Renal pelvis (tissue), 1 donor: ENCODE measurements at regions not wholly inside any gene's neighbourhood (a gene's known extent, or its start where the extent isn't known, plus 50 kb on each side); places are given as distances from the start of the nearest gene placed in this dataset.
A peak's percentile ranks its signal among the peaks of the same experiment; 100 is the strongest.

Experiments
- DNase-seq: peaks from one replicate; pipeline ENCODE4 v3.0.0-alpha.2; 2013

DNA sequence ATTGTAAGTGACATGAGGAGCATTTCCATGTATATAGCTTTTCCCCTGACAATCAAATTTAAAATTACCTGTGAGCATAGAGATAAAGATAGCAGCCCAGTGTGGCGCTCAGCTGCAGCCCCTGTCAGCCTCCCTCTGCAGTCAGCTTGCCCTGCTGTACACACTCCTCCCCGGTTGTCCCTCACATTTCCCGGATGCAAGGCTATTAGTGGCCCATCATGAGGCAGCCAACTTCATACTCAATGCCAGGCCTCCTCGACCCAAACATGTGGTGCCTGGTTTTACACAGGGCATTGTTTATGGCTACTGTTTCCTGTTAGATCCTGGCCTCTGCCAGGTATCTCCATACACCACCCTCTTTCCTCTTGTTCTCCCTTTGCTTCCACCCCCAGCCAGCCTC, 116.1 kb upstream of the SH3BP4 start:
- no peak for DNase-seq

DNA sequence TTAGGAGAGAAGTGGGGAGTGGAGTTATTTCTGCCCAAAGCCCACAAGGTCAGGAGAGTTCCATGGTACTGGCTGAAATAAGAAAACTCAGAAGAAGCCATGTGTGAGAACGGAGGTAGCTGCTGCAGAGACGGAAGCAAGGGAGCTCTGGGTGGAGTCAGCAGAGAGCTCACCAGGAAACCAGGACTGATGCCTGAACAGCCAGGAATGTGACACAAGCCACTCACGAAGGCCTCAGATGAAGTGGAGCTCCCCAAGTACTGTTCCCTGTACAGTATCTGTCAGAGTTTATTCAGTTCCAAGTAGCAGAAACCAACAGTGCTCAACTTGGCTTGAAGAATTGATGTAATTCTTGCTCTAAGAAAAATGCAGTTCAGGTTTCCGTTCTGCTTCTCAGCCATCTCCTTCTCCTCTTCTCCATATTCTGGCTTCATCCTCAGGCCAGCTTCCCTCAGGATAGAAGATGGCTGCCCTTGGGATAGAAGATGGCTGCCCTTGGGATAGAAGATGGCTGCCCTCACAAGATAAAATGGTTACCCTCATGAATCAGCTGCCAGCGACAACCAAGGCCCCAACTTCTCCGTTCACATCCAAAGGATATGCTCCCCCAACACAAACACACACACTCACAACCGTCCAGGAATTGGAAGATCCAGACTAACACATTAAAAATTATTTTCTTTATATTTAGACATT, 117.4 kb upstream of the SH3BP4 start:
- no peak for DNase-seq

DNA sequence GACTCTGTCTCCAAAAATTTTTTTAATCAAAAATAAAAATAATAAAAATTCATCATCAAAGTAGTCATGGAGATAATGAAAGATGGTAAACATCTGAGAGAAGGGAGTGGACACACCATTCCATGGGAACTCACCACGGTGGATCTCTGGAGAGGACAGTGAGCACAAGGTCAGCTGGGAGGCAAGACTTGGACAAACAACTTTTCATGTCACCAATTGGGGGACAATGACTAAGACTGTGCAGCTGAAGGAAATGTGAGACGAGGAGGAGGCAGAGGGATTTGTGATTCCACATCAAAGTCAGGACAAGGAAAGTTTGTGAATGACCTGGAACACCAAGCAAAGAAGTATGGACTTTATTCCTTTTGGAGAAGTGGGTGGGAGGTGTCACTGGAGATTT, 121.0 kb upstream of the SH3BP4 start:
- DNase-seq: no peak

DNA sequence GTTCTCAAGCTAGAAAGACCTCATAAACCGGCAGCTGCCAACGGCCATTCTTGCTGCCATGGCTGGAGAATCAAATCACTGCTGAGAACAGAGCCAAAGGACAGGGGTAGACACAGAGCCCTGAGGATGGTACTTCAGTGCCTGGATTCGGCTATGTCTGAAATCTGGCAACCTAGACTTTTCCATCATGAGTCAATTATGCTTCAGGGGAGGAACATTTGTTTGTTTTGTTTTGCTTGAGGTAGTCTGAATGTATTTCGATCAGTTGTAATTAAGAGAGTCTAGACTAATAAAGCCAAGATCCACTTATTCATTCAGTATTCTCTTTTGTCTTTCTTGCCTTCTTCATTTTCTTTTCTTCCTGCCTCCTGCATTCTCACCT, 122.8 kb upstream of the SH3BP4 start:
- DNase-seq: no peak

GRCh38 chr2:234828382-234829073, 123.3 kb upstream of the SH3BP4 start:
- DNase-seq: no peak

DNA sequence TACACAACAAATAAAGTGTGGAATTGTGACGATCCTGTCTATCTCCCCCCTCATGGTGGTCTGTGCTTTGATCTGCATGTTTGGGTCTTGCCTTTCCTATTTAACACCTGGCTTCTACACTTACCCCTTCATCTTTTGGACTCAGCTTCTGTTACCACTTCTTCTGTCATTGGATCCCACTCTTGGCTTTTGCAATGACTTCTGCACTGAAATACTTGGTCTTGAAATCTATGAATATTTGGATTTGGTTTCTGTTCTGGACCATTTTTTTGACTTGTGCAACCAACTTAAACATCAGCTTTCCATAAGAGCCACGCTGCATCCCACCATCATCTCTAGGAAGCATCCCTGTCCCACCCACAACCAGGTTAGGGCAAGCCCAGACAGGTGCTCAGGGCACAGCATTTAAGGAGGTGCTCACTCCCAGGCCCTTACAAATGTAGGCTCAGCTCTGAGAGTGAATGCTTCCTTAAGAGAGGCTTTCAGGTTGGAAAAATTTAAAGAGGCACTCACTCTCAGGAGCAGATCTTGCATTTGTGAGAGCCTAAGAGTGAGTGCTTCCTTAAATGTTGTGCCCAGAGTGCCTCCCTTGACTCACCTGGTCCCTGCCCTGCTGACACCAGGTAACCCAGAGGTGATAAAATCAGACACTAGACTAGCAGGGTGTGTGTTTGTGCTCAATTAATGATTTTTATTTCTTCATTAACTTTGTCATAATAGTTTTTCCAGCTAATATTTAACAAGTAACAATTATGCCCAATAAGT, 124.5 kb upstream of the SH3BP4 start:
- DNase-seq: no peak

- DNase-seq: no peak
Measured at GRCh38 chr2:234826681-234827080, 125.1 kb upstream of the SH3BP4 start.

- DNase-seq: no peak
Measured at GRCh38 chr2:234825616-234826015, 126.2 kb upstream of the SH3BP4 start.

DNA sequence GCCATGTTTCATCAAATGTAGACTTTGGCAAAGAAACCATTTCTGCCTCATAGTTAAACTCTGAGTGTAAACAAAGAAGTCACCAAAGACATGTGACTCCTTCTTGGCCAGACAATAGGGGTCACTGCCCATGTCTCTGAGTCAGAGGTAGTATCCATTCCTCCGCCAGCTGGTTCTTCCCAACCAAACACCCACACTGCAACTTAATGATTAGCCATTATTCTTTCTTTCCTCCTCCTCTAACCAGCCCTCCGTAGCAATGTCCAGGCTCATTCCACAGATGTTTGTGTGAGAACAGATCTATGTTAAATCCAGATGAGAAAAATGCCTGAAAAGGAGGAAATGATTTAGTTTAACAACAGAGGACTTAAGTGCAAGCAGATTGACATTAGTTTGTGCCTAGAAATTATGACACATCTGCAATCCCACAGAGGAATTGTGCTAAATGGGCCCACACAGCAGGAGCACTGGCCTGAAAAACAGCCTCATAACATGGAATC, 127.9 kb upstream of the SH3BP4 start:
- DNase-seq: peak; percentile 90

DNA sequence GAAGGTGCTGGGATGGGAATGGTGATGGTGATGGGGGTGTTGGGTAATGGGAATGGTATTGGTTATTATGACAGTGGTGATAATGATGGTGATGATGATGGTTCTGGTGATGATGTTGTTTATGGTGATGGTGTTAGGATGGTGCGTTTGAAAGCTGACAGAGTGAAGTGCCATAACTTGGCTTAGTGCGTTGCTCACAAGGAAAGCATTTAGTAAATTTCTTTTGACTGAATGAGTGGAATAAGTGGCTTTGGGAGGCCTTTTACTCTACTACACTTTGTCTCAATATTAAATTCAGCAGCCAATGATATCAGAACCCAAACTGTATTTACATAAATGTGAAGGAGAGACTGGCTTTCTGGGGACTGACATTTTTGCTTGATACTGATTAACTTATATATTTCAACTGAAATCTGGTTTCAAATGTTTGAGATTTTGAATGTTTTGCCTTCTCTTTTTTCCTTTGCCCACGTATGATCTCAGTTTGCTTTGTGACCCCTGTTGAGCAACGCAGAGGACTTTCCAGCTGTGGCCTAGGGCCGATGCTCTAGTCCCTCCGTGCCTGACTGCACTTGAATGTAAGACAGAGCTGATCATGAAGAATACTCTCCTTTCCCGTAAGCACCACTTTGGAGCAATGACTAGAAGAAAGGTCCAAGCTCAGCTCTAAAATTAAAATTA, 128.5 kb upstream of the SH3BP4 start:
- no peak for DNase-seq

DNA sequence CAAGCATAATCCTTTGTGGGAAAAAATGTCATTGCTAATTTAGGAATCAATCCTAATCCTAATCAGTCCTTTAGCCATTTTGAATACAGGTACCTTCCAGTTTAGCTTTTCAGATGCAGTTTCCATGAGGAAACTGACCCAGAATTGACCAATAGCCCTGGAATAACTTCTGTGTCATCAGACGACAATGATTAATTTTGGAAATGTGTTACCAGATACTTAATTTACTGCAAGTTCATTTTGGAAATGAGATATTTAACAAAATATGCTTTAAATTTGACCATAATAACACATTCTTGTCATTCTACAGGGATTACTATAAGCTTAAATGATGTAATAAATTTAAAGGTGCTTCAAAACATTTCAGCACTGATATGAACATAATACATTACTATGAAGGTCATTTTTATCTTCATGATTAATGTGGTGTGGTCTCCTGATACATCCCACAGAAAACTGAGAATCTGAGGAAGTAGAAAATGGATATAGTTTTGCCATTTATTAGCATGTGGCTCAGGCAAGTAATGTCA, 129.8 kb upstream of the SH3BP4 start:
- DNase-seq: no peak

DNA sequence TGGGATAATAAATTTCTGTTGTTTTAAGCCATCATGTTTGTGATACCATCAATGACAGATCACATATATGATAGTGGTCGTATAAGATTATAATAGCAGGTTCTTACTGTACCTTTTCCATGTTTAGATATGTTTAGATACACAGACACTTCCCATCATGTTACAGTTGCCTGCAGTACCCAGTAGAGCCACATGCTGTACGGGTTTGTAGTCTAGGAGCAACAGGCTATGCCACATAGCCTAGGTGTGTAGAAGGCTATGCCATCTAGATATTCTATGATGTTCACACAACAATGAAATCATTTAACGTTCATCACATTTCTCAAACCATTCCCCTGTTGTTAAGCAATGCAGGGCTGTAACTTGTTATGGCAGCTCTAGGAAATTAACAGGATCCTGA, 132.9 kb upstream of the SH3BP4 start:
- DNase-seq: no peak

DNA sequence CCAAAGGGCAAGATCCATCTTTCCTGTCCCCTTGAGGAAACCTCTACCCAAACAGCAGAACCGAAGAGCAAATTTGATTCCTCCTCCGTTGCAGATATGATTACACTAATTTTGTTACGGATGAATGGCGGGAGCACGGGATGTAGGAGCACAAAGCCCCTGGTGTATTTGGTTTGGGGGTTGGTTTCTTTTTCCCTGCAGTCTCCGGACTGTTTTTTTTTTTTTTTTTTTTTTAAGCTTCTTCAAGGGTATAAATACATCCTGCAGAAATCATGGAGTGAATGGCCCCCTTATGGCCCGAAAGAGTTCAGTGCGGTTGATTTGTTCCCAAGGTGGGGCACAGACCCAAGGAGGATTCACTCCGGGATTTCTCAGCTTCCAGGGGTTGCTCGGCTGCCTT, 135.3 kb upstream of the SH3BP4 start:
- no peak for DNase-seq

- no peak for DNase-seq
Measured at GRCh38 chr2:234816056-234816455, 135.8 kb upstream of the SH3BP4 start.

DNA sequence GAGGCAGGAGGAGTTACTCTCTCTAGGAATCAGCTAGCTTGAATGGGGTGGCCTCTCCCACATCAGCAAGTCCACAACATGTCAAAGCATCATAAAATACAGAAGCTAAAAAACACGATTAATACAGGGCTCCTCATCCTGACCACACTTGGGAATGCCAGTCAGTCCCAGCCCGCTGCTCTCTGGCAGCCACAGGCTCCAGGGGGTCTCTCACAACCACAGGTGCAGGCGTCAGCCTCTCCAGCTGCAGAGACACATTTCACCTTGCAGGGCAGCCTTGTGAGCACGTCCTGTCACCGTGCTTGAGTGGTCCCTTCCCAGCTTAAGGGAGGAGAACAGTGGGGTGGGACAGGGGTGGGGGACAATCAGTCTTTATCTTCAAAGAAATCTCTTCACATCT, 137.4 kb upstream of the SH3BP4 start:
- no peak for DNase-seq

DNA sequence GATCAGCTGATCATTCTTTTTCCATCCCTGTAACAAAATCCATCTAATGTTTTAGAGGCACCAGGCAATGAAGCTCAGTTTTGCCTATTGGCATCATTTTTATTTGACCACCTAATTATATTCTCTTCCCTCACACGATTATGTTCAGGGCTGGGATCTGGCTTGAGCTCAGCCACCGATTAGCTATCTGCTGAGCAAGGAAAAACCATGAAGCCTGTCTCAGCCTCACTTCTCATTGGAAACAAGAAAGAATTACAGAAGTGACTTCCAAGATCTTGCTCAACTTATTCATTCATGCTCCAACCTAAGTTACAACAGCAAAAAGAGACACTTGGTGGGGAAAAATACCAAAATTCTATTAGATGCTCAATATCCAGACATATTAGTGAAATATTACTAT, 139.0 kb upstream of the SH3BP4 start:
- DNase-seq: no peak

DNA sequence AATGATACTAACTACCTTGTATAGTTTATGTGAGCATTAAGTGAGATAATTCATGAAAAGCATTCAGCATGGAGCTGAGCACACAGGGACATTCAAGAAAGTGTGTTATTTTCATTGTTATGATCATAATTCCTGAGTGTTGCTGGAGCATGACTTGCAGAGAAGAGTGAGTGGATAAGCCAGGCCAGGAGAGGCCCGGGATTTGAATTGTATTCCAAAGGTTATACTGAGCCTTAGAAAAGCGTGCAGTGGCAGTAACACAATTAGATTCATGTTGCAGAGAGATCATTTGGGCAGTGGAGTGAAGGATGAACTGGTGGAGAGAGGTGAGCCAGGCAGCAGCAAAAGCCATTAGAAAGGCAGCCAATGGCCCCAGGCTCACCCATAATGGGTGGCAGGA, 142.9 kb upstream of the SH3BP4 start:
- DNase-seq: no peak

GRCh38 chr2:234806818-234807217, 145.0 kb upstream of the SH3BP4 start:
- DNase-seq: no peak

DNA sequence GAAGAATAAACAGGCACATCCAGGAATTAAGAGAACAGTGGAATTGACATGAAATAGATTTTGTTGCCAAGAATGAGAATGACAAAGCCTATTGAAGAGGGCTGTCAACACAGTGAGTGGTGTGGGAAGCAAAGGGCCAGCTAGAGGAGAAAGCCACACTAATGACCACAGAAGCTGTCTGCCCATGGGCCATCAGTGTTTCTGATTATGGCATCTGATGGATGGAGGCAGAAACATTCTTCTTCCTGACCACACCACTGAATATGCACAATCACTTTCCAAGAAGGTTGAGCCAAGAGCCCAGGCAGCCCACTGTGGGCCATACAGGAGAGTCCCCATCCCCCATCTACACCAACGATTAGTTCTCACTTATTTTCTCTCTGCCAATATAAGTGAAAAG, 146.0 kb upstream of the SH3BP4 start:
- no peak for DNase-seq

- DNase-seq: no peak
Measured at GRCh38 chr2:234804704-234805103, 147.1 kb upstream of the SH3BP4 start.

GRCh38 chr2:234802845-234803171, 149.0 kb upstream of the SH3BP4 start:
- DNase-seq: no peak
